ENCODE measurements at regions not wholly inside any gene's neighbourhood (a gene's known extent, or its start where the extent isn't known, plus 50 kb on each side); places are given as distances from the start of the nearest gene placed in this dataset.

GRCh38 chr2:134190807-134191203 is 63.1 kb upstream of the MGAT5 start:
- no peak for TF ChIP-seq EZH2phosphoT487 (IDR thresholded peaks at IDR 0.05; ENCODE audit: low read depth)
- no peak for TF ChIP-seq CTCF (IDR thresholded peaks at IDR 0.05; ENCODE audit: low read depth, low read length)

Measured in OCI-LY3 (cell line).